Esophagus (tissue), 2 donors: ENCODE measurements at regions not wholly inside any gene's neighbourhood (a gene's known extent, or its start where the extent isn't known, plus 50 kb on each side); places are given as distances from the start of the nearest gene placed in this dataset.
A peak's percentile ranks its signal among the peaks of the same experiment; 100 is the strongest.
"Not testable (repeated sequence)": the region's sequence is repeated elsewhere in the genome, so short reads cannot be mapped to it uniquely, and the experiment has no call there.

Experiments
- H3K27ac ChIP-seq, 2 donors: one replicate each; pipeline ENCODE4 v1.5.1; 2013; ENCODE audit warnings: low read depth in 2 of 2, mild to moderate bottlenecking in 2 of 2, inconsistent platforms in 1 of 2, low read length in 1 of 2, moderate library complexity in 1 of 2
- H3K27me3 ChIP-seq, 2 donors: one replicate each; pipeline ENCODE4 v1.6.1; 2013; ENCODE audit warnings: low read length in 2 of 2, control low read depth in 1 of 2, mild to moderate bottlenecking in 1 of 2; ENCODE audit not compliant: insufficient read depth in 2 of 2, control insufficient read depth in 1 of 2
- H3K36me3 ChIP-seq, 2 donors: one replicate each; pipeline ENCODE4 v1.6.1; 2013; ENCODE audit warnings: low read length in 1 of 2; ENCODE audit not compliant: control insufficient read depth in 2 of 2, insufficient read depth in 2 of 2
- H3K4me1 ChIP-seq, 2 donors: one replicate each; pipeline ENCODE4 v1.6.1; 2013; ENCODE audit warnings: low read length in 1 of 2; ENCODE audit not compliant: control insufficient read depth in 2 of 2, insufficient read depth in 2 of 2
- H3K4me3 ChIP-seq, 2 donors: one replicate each; pipeline ENCODE4 v1.5.1; 2013; ENCODE audit warnings: low read length in 2 of 2, mild to moderate bottlenecking in 2 of 2, low read depth in 1 of 2, moderate library complexity in 1 of 2
- H3K9me3 ChIP-seq, 2 donors: one replicate each; pipeline ENCODE4 v1.6.1; 2013; ENCODE audit warnings: mild to moderate bottlenecking in 2 of 2, low read depth in 1 of 2, low read length in 1 of 2, moderate library complexity in 1 of 2; ENCODE audit not compliant: control insufficient read depth in 2 of 2, insufficient read depth in 1 of 2
- WGBS, 2 donors: extraction: QIAGEN DNeasy Blood & Tissue Kit; methylation state at CpG; one replicate each; pipeline ENCODE4 v1.1.7; 2013; 5-methylcytosine and 5-hydroxymethylcytosine counted together
- donor health status: healthy with polysubstance abuse.
- donor health status: Bipolar disorder and iron deficiency.

GRCh38 chr3:125671461-125672243 lies 76.4 kb upstream of the OSBPL11 start:
- 91 to 92% methylated on average over 39 of the region's 39 CpGs for WGBS, 2 donors

GRCh38 chr3:125675791-125676190 lies 80.5 kb upstream of the OSBPL11 start:
- H3K4me1 ChIP-seq, result no peaks in the 10 kb centered on the region
- no peaks in the 10 kb centered on the region for H3K9me3 ChIP-seq
- 72 to 83% methylated on average over 4 of the region's 4 CpGs for WGBS, 2 donors
- H3K4me3 ChIP-seq, result no peak overlapping the region
- H3K27me3 ChIP-seq, result peaks cover 0 to 4% of the 10 kb centered on the region in 2 donors
- no peaks in the 10 kb centered on the region for H3K36me3 ChIP-seq
- H3K27ac ChIP-seq, result no peak overlapping the region

More at GRCh38 chr3:125671461-125672243, 76.4 kb upstream of the OSBPL11 start:
- Histone ChIP-seq H3K4me3 (no peak overlapping the region), H3K4me1 (no peaks in the 10 kb centered on the region), H3K9me3 (no peaks in the 10 kb centered on the region), H3K27ac (no peak overlapping the region), H3K36me3 (no peaks in the 10 kb centered on the region), H3K27me3 (peaks cover 0 to 4% of the 10 kb centered on the region in 2 donors)

GRCh38 chr3:125679258-125679657 lies 84.0 kb upstream of the OSBPL11 start:
- H3K27me3 ChIP-seq, result peaks cover 0 to 4% of the 10 kb centered on the region in 2 donors
- no peaks in the 10 kb centered on the region for H3K9me3 ChIP-seq
- no peak overlapping the region for H3K4me3 ChIP-seq
- no peak overlapping the region for H3K27ac ChIP-seq
- WGBS, 2 donors, result 73 to 80% methylated on average over 4 of the region's 4 CpGs
- H3K4me1 ChIP-seq, result peaks cover 6 to 8% of the 10 kb centered on the region in 2 donors
- H3K36me3 ChIP-seq, result no peaks in the 10 kb centered on the region

- Histone ChIP-seq H3K27ac (no peak overlapping the region), H3K4me1 (peaks cover 6 to 8% of the 10 kb centered on the region in 2 donors), H3K36me3 (no peaks in the 10 kb centered on the region), H3K4me3 (no peak overlapping the region), H3K9me3 (no peaks in the 10 kb centered on the region), H3K27me3 (no peaks in the 10 kb centered on the region)
- WGBS, 2 donors, result 95 to 97% methylated on average over 11 of the region's 11 CpGs
Observed at GRCh38 chr3:125681146-125681545, 85.8 kb upstream of the OSBPL11 start.

- not testable (repeated sequence) for H3K27ac ChIP-seq, H3K27me3 ChIP-seq, H3K4me3 ChIP-seq, H3K36me3 ChIP-seq, H3K9me3 ChIP-seq, H3K4me1 ChIP-seq
- WGBS, 2 donors, result 90 to 92% methylated on average over 4 to 5 of the region's 5 CpGs
Observed at GRCh38 chr3:125681906-125682305, 86.6 kb upstream of the OSBPL11 start.

- 30 to 52% methylated on average over 4 of the region's 4 CpGs for WGBS, 2 donors
- H3K4me3 ChIP-seq, H3K9me3 ChIP-seq, H3K27me3 ChIP-seq, H3K36me3 ChIP-seq, H3K4me1 ChIP-seq: not testable (repeated sequence)
- H3K27ac ChIP-seq, result peak overlapping the region in 1 of 2 donors; percentile 3
Observed at GRCh38 chr3:125682610-125683009, 87.3 kb upstream of the OSBPL11 start.

GRCh38 chr3:125683067-125683829 lies 88.0 kb upstream of the OSBPL11 start:
- peaks cover 6 to 8% of the 10 kb centered on the region in 2 donors for H3K4me1 ChIP-seq
- no peaks in the 10 kb centered on the region for H3K27me3 ChIP-seq
- H3K36me3 ChIP-seq, result no peaks in the 10 kb centered on the region
- H3K4me3 ChIP-seq, result no peak overlapping the region
- 15 to 35% methylated on average over 9 of the region's 9 CpGs for WGBS, 2 donors
- H3K27ac ChIP-seq, result peak overlapping the region in 1 of 2 donors; percentile 31
- H3K9me3 ChIP-seq, result no peaks in the 10 kb centered on the region

GRCh38 chr3:125684199-125684598 lies 88.9 kb upstream of the OSBPL11 start:
- Histone ChIP-seq H3K9me3 (no peaks in the 10 kb centered on the region), H3K36me3 (no peaks in the 10 kb centered on the region)
- 65 to 72% methylated on average over 11 of the region's 11 CpGs for WGBS, 2 donors

GRCh38 chr3:125685741-125686140 lies 90.4 kb upstream of the OSBPL11 start:
- not testable (repeated sequence) for H3K36me3 ChIP-seq, H3K9me3 ChIP-seq

More at GRCh38 chr3:125684199-125684598, 88.9 kb upstream of the OSBPL11 start:
- no peak overlapping the region for H3K4me3 ChIP-seq
- H3K27me3 ChIP-seq, result no peaks in the 10 kb centered on the region
- peaks cover 6 to 8% of the 10 kb centered on the region in 2 donors for H3K4me1 ChIP-seq
- no peak overlapping the region for H3K27ac ChIP-seq

More at GRCh38 chr3:125685741-125686140, 90.4 kb upstream of the OSBPL11 start:
- not testable (repeated sequence) for H3K27ac ChIP-seq, H3K4me1 ChIP-seq, H3K27me3 ChIP-seq, H3K4me3 ChIP-seq
- WGBS, 2 donors, result 81 to 88% methylated on average over 2 of the region's 2 CpGs
